Tibial nerve (tissue), 4 donors: ENCODE measurements at regions not wholly inside any gene's neighbourhood (a gene's known extent, or its start where the extent isn't known, plus 50 kb on each side); places are given as distances from the start of the nearest gene placed in this dataset.

ENCODE experiments used
- DNase-seq, 2 donors: peaks; one replicate each; pipeline ENCODE4 v3.0.0-alpha.2; 2019; ENCODE audit warnings: low spot score in 2 of 2
- H3K27ac ChIP-seq, 4 donors: fragments of 200-600 bp; sonication (generic) in 3 of 4; one replicate each; pipeline ENCODE4 v1.5.1; 2017 to 2019; ENCODE audit warnings: mild to moderate bottlenecking in 1 of 4
- H3K27me3 ChIP-seq, 2 donors: fragments of 200-600 bp; sonication (generic) in 1 of 2; one replicate each; pipeline versions ENCODE4 v1.5.1 to v1.6.0; 2017 to 2019
- H3K36me3 ChIP-seq, 3 donors: fragments of 200-600 bp; sonication (generic); one replicate each; pipeline ENCODE4 v1.5.1; 2018 to 2019
- H3K4me1 ChIP-seq, 4 donors: fragments of 200-600 bp; sonication (generic) in 3 of 4; one replicate each; pipeline ENCODE4 v1.5.1; 2017 to 2019
- H3K4me3 ChIP-seq, 4 donors: fragments of 200-600 bp; sonication (generic) in 3 of 4; one replicate each; pipeline ENCODE4 v1.5.1; 2017 to 2019; ENCODE audit warnings: mild to moderate bottlenecking in 1 of 4, moderate library complexity in 1 of 4
- H3K9me3 ChIP-seq, 4 donors: fragments of 200-600 bp; sonication (generic) in 3 of 4; one replicate each; pipeline ENCODE4 v1.5.1; 2017 to 2019
- EP300 ChIP-seq, 2 donors: sonication (generic); formaldehyde crosslinking; IDR thresholded peaks; one replicate each; pipeline ENCODE4 v1.6.1; 2017; ENCODE audit warnings: antibody characterized with exemption in 2 of 2, mild to moderate bottlenecking in 1 of 2
- POLR2A ChIP-seq, 2 donors: fragments of 450-650 bp; IDR thresholded peaks; one replicate each; pipeline ENCODE4 v1.6.1; 2017; ENCODE audit warnings: antibody characterized with exemption in 2 of 2, mild to moderate bottlenecking in 2 of 2, moderate library complexity in 2 of 2
- WGBS, 2 donors: methylation state at CpG; one replicate each; pipeline ENCODE4 v1.1.5; 2018; 5-methylcytosine and 5-hydroxymethylcytosine counted together
- TF ChIP-seq, protein P1 (sequence below), 5 experiments: fragments of 200-600 bp in 3 of 5; fragments of 450-650 bp in 2 of 5; sonication (generic) in 3 of 5; IDR thresholded peaks; one replicate each; pipeline ENCODE4 v1.5.1; 2016 to 2019; ENCODE audit warnings: antibody characterized with exemption in 5 of 5, mild to moderate bottlenecking in 3 of 5, moderate library complexity in 2 of 5

DNA sequence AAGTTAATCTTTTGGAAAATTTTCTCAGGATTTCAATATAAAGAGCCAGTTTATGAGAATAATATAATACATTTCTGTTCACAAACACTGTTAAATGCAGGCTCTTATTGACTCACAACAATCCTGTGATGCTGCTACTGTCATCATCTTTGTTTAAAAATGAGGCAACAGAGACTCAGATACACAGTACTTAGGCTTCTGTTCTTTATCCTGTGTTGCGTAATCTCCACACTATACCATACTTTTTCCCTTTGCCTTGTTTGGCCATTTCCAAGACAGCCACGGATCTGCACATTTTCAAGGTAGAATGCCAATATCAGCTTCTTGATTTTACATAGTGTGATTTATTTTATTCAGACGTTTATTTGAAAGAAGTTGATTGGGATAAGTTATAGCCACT lies 699.0 kb upstream of the CITED2 start:
- WGBS, 2 donors: 56 to 57% methylated on average over 3 of the region's 3 CpGs
- H3K4me1 ChIP-seq: peaks cover 0 to 42% (median 16%) of the 10 kb centered on the region in 4 donors
- H3K9me3 ChIP-seq: no peaks in the 10 kb centered on the region
- DNase-seq: no peak
- no peaks in the 10 kb centered on the region for H3K36me3 ChIP-seq
- TF ChIP-seq, protein P1, sequence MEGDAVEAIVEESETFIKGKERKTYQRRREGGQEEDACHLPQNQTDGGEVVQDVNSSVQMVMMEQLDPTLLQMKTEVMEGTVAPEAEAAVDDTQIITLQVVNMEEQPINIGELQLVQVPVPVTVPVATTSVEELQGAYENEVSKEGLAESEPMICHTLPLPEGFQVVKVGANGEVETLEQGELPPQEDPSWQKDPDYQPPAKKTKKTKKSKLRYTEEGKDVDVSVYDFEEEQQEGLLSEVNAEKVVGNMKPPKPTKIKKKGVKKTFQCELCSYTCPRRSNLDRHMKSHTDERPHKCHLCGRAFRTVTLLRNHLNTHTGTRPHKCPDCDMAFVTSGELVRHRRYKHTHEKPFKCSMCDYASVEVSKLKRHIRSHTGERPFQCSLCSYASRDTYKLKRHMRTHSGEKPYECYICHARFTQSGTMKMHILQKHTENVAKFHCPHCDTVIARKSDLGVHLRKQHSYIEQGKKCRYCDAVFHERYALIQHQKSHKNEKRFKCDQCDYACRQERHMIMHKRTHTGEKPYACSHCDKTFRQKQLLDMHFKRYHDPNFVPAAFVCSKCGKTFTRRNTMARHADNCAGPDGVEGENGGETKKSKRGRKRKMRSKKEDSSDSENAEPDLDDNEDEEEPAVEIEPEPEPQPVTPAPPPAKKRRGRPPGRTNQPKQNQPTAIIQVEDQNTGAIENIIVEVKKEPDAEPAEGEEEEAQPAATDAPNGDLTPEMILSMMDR (IDR thresholded peaks at IDR 0.05): no peak
- peak in 1 of 2 donors; percentile 17 for TF ChIP-seq EP300 (IDR thresholded peaks at IDR 0.05)
- H3K27ac ChIP-seq: no peak overlapping the region
- H3K4me3 ChIP-seq: no peak overlapping the region
- H3K27me3 ChIP-seq: no peaks in the 10 kb centered on the region

DNA sequence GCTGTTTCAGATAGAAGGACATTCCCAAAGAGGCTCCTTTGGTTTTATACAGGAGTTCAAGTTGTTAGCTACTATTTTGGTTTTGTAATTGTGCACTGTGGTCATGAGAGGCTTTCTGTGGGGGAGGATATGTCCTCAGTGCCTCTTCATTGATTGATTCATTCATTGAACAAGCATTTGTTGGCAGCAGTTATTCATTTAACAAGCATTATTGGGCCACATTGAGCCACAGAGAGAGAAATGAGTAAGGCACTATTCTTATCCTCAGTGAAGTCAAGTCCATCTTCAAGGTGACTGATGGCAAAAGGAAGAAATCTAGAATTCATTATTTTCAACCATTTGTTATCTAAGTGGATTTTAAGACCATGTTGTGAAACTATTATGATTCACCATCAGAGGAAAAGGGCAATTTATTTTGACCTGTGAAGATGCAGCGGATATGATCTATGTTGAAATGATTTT lies 697.2 kb upstream of the CITED2 start:
- Histone ChIP-seq H3K27me3 (no peaks in the 10 kb centered on the region), H3K9me3 (no peaks in the 10 kb centered on the region), H3K4me1 (peaks cover 0 to 33% (median 8%) of the 10 kb centered on the region in 4 donors), H3K4me3 (no peak overlapping the region), H3K27ac (peak overlapping the region in 1 of 4 donors; percentile 53), H3K36me3 (no peaks in the 10 kb centered on the region)
- DNase-seq: no peak
- WGBS, 2 donors: 76 to 83% methylated on average over 1 of the region's 1 CpG
- no peak for TF ChIP-seq EP300 (IDR thresholded peaks at IDR 0.05)
- TF ChIP-seq, protein P1 (IDR thresholded peaks at IDR 0.05): no peak

DNA sequence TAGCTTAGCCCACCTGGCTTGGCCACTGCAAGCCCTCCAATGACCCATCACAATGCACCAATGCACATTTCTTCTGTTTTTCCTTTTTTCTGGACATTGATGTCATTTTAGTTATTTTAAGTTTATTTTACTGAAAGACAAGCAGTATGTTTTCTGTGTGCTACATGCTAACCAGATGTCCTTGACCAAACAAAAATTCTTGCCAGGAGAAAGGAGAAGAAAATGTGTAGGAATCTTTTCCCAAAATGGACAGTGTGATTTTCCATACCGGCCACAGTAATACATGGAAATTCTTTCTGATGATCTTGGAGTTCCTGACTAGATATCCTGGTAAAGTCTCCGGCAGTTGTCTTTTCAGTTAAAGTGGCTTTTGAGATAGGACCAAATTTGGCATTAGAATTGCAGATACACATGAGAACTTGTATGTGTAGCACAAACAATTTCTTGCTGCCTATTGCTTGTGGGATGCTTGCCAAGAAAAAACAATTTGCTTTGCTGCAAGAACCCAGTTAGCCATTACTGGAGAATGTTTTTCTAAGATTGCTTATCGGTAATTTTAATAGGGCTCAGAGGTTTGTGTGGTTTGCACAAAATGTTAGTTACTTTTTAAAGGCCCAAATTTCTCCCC lies 696.5 kb upstream of the CITED2 start:
- 28 to 42% methylated on average over 3 of the region's 3 CpGs for WGBS, 2 donors
- TF ChIP-seq, protein P1 (IDR thresholded peaks at IDR 0.05): no peak
- TF ChIP-seq POLR2A (IDR thresholded peaks at IDR 0.05) (no peak), EP300 (IDR thresholded peaks at IDR 0.05) (no peak)
- Histone ChIP-seq H3K9me3 (no peaks in the 10 kb centered on the region), H3K4me1 (peaks cover 0 to 33% (median 8%) of the 10 kb centered on the region in 4 donors), H3K4me3 (no peak overlapping the region), H3K27me3 (no peaks in the 10 kb centered on the region), H3K36me3 (no peaks in the 10 kb centered on the region), H3K27ac (peak overlapping the region in 2 of 4 donors; percentile 7 to 53)
- DNase-seq: no peak

DNA sequence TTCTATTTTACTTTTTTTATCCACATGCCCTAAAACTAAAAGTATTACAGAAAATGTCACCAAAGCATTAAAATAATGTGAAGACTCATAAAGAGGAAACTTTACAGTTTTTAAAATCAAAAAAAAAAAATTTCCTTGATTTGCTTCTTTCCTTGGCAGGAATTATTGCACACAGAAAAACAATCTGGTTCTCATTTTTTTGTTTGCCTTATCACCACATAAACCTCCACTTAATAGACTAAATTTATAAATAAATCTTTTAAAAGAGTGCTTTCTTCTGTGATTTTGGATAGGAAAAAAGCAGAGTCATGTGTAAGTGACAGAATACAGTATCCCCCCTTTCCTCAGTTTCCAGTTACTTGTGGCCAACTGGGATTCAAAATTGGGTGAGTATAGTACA lies 695.1 kb upstream of the CITED2 start:
- no peak for DNase-seq
- Histone ChIP-seq H3K4me3 (no peak overlapping the region), H3K27ac (no peak overlapping the region)

DNA sequence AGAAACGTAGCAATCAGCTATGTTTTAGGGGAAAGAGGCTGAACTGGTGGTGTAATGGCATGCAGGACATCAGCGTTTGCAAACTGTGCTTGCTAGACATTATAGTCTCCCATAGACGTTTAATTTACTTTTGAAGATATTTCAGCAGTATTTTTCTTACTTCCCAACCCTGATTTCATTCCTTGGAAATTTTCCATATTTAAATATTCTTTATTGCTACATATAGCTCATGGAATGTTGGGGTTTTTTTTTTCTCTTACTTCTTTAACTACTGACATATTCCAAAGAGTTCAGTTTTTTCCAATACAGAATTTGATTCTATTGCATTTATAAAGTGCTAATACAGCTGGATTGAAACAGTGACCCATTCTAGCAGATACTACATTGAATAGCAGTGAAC lies 694.4 kb upstream of the CITED2 start:
- no peak for TF ChIP-seq EP300 (IDR thresholded peaks at IDR 0.05)
- TF ChIP-seq, protein P1 (IDR thresholded peaks at IDR 0.05): no peak
- no peak for TF ChIP-seq POLR2A (IDR thresholded peaks at IDR 0.05)
- no peak overlapping the region for H3K4me3 ChIP-seq
- 78 to 84% methylated on average over 3 of the region's 3 CpGs for WGBS, 2 donors
- H3K4me1 ChIP-seq: peaks cover 0 to 43% (median 10%) of the 10 kb centered on the region in 4 donors
- H3K27me3 ChIP-seq: no peaks in the 10 kb centered on the region
- no peaks in the 10 kb centered on the region for H3K36me3 ChIP-seq
- no peaks in the 10 kb centered on the region for H3K9me3 ChIP-seq
- no peak for DNase-seq
- no peak overlapping the region for H3K27ac ChIP-seq

More for the DNA sequence above, 695.1 kb upstream of the CITED2 start:
- Histone ChIP-seq H3K36me3 (no peaks in the 10 kb centered on the region), H3K9me3 (no peaks in the 10 kb centered on the region), H3K4me1 (peaks cover 0 to 36% (median 9%) of the 10 kb centered on the region in 4 donors), H3K27me3 (no peaks in the 10 kb centered on the region)
- TF ChIP-seq POLR2A (IDR thresholded peaks at IDR 0.05): no peak
- no peak for TF ChIP-seq EP300 (IDR thresholded peaks at IDR 0.05)
- TF ChIP-seq, protein P1 (IDR thresholded peaks at IDR 0.05): no peak
